HG03571 (cell line): ENCODE measurements at regions not wholly inside any gene's neighbourhood (a gene's known extent, or its start where the extent isn't known, plus 50 kb on each side); places are given as distances from the start of the nearest gene placed in this dataset.

ENCODE experiments used
- ATAC-seq: cut with Tn5 transposase; IDR thresholded peaks from one replicate; pipeline ENCODE4 v1.9.1; 2021; ENCODE audit not compliant: unreplicated experiment

DNA sequence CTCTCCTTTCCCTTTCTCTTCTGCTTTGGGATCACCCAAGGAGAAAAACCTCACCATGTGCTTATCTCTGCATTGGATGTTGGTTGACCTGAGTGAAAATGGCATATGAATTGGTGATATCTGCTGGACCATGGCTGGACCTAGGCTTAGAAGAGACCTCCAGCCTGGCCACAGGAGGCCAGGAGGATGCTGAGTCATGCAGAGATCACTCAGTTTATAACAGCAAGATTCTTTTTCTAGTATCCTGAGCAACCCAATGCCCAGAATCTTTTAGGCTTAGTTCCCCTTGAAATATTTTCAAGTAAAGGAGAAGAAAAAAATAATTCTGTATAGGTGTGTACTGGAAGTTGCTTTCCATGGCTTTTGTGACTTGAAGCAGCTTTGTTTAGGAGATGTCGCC, 236.3 kb downstream of the KLF6 start:
- ATAC-seq, result no peak

- ATAC-seq, result no peak
Observed at GRCh38 chr10:3548076-3548475, 236.9 kb downstream of the KLF6 start.

DNA sequence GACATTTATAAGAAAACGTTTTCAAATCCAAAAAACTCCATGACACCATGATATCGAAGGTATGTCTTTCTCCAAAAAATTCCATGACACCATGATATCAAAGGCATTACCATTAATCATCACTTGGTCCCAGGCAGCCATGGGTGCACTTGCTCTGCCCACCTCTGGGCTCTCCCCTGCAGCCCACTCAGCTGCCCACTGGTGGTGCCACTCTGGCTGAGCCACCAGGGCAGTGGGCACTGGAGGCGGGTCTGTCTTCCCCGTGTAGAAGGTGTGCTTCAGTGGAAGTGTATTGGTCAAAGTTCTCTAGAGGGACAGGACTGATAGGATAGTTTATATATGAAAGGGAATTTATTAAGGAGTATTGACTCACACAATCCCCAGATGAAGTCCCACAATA, 240.4 kb downstream of the KLF6 start:
- no peak for ATAC-seq

- no peak for ATAC-seq
Observed at GRCh38 chr10:3542185-3542611, 242.8 kb downstream of the KLF6 start.

GRCh38 chr10:3539696-3540383, 245.2 kb downstream of the KLF6 start:
- ATAC-seq, result no peak

DNA sequence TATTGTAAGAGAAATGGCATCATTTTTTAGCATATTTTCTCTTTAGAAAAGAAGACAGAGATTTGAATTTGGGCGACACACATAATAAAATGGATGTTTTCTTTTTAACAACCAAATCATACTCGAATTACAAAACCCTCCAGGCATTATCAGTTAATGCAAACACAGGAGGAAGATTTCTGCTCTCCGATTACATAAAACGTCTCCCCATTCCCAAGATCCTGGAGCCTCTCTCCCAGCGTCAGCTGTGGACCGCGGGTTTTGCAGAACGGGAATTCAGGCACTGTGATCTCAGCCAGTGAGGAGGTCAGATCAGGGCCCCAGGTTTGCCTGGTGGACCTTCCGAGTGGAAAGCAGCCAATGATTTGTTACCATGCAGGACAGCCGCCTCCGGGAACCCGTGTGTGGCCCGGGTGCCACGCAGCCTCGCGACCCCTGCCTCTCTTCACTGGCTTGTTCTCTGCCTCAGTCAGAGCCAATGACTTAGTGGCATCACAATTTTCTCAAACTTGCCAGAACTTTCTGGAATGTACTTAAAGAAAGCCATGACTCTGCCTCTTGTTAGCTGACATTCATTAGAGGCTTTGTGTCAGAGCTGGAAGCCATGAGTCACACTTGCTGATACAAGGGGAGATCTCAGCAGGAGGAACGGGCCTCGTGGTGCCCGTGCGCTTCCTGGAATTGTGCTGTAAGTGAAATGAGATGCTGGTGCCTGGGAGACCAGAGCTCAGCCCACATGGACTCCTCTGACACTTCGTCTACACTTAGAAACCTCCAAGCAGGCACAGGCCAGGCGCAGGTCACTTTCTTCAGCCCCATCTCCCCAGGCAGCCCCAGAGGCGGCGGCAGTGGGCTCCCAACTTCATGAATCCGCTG, 246.1 kb downstream of the KLF6 start:
- ATAC-seq, result no peak

GRCh38 chr10:3538291-3538655, 246.7 kb downstream of the KLF6 start:
- ATAC-seq, result no peak

DNA sequence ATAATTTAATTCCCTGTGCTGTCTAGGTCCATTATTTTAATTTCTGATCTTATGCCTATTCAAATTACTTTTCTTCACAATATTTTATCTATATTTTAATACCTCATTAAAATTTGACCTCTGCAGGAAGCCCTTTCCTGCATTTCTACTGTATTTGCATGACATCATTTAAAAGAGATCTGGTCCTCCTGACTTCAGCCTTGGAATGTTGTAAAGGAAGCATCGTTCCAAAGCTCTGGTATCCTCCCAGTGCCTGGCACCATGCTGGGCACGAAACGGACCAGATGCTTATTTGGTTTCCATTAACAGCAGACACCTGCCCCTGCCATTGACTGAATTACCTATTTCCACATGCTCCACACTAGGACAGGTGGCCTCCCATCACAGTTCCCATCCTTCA, 247.5 kb downstream of the KLF6 start:
- no peak for ATAC-seq

- ATAC-seq, result no peak
Observed at GRCh38 chr10:3535001-3535400, 250.0 kb downstream of the KLF6 start.

- no peak for ATAC-seq
Observed at GRCh38 chr10:3534433-3534832, 250.6 kb downstream of the KLF6 start.

GRCh38 chr10:3533296-3533695, 251.7 kb downstream of the KLF6 start:
- ATAC-seq, result no peak

- no peak for ATAC-seq
Observed at GRCh38 chr10:3532644-3533043, 252.4 kb downstream of the KLF6 start.

DNA sequence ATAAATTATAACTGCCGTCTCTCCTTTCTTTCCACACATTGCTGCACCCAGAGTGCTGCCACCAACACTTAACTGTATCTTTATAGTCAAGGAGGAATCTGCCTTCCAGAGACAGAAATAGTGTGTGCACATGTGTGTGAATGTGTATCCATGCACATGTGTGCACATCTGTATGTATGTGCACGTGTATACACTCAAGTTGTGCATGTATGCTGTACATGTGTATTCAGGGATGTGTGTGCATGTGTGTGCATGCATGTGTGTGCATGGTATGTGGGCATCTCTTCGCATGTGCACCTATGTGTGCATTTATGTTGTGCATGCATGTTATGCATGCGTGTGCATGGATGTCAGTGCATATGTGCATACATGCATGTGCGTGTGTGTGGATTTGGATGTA, 253.3 kb downstream of the KLF6 start:
- ATAC-seq, result no peak

DNA sequence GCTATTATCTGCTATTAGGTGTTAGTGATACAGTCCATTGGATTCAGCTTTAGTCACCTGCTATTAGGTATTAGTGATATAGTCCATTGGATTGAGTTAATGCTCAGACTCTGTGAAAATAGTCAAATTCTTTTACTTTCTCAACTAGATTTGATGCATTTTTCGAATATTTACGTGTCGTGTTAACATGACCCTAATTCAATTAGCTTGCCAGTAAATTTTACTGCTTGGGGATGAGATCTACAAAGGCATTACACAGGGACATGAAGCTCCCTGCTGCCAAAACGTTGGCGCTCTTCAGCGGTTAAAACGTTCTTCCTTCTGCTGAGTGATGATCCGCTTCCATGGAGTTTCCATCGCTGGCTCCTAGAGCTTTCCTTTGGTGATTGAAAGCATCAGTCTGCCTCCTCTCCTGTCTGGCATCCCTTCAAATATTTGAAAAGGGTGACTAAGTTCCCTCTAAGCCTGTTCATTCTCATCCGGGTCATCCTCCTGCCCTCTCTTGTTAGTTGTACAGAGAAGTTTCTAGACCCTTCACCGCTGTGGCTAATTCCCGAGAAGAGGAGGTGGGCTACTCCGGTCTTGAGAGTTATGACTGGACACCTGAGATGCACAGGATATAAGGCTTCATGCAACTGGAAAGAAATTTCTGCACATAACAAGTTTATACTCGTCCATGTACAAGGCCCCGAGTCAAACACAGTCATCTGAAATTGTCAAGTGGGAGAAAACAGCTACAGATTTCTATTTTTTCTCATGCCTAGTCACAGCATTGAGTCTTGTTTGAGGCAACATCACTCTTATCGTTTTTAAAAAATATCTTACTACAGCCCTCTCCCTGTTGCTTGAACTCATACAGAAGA, 254.0 kb downstream of the KLF6 start:
- ATAC-seq, result no peak

DNA sequence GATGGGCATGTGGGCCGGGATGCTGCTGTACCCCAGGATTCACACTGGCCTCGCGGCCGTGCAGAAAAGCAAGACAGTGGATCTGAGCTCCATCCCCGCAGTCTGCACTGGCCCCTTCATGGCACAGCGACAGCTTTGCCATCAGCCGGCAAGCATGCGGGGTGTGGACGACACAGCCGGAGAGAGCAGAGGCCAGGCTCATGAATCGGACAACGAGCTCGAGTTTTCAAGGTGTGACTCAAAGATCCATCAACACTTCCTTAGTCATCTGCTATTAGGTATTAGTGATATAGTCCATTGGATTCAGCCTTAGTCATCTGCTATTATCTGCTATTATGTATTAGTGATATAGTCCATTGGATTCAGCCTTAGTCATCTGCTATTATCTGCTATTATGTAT, 254.7 kb downstream of the KLF6 start:
- ATAC-seq, result no peak

GRCh38 chr10:3529691-3530090, 255.3 kb downstream of the KLF6 start:
- no peak for ATAC-seq

GRCh38 chr10:3528823-3529403, 256.1 kb downstream of the KLF6 start:
- ATAC-seq, result no peak

DNA sequence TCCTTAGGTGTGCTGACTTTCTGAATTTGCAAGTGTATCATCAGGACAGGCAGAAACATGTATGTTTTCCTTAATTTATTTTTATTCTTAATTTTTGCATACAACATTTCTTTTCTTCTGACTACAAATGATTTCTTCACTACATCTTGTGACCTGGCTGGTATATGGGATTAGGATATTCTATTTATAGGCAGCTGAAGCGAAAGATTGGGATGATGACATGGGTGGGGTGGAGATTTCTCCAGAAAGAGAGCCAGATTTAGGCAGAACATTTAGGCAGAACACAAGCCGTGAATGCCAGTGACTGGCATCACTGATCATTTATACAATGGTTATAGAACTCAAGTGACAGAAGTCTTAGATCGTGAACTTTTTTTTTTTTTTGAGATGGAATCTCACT, 256.7 kb downstream of the KLF6 start:
- ATAC-seq, result no peak

- ATAC-seq, result no peak
Observed at GRCh38 chr10:3527869-3528268, 257.1 kb downstream of the KLF6 start.

DNA sequence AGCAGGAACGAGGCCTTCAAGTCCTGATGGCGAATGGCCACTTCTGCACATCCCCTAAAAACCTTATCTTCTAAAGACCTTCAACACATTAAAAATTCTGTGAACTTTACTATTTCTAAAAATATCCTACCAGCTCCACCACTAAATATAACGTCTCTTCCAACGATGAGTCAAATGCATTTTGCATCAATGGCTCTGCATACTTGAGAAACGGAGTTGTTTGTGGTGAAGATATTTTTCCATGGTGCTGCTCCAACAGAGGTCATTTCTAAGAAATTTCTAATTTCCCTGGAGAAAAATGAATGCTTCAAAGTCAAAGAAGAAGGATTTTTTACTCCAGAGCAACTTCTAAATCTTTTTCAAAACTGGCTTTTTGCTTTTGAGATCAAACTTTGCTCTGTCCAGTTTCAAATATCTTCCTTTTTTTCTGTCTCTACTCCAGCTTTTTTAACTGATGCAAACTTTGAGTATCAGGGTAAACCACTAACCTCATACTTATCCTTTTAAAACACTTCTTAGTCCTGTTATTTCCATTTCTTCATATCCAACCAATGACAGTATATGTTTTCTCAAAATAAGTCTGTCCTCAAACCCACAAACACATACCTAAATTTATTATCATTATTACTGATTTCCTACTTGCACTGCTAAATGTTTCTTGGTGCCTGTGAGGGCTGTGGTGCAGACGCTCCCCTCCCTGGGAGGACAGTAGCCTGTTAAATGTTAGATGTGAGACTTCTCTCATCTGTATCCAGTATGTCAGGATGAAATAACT, 258.1 kb downstream of the KLF6 start:
- no peak for ATAC-seq
